OCI-LY7 (cell line): ENCODE measurements at regions not wholly inside any gene's neighbourhood (a gene's known extent, or its start where the extent isn't known, plus 50 kb on each side); places are given as distances from the start of the nearest gene placed in this dataset.
A peak's percentile ranks its signal among the peaks of the same experiment; 100 is the strongest.

ENCODE experiments used
- BruUV-seq: library from RNA; stranded (reverse); fragments of 400-500 nt; replicated peaks from 2 replicates; lab custom pipeline; 2021; lab: Mats Ljungman, UMichigan
- CTCF ChIA-PET: fragments of 300-600 bp; sonication (Branson Sonifier 250); formaldehyde crosslinking; loops from one replicate; lab custom pipeline; 2022; ENCODE audit warnings: antibody characterized with exemption; ENCODE audit not compliant: unreplicated experiment; lab: Charles Lee
- POLR2A ChIA-PET: fragments of 300-600 bp; sonication (Branson Sonifier 250); formaldehyde crosslinking; loops from one replicate; lab custom pipeline; 2022; ENCODE audit warnings: antibody characterized with exemption; lab: Charles Lee
- DNase-seq: peaks from one replicate; pipeline ENCODE4 v3.0.0-alpha.2; 2015; ENCODE audit warnings: low spot score
- H2AFZ ChIP-seq: fragments of 200-600 bp; sonication (generic), shearing (Covaris generic); 2 replicates; pipeline ENCODE4 v1.6.1; 2014; ENCODE audit warnings: mild to moderate bottlenecking, antibody characterized with exemption, low read length, moderate library complexity
- H3K27ac ChIP-seq: fragments of 200-600 bp; sonication (generic); 2 replicates; pipeline ENCODE4 v1.5.1; 2014; ENCODE audit warnings: mixed run types, low read depth, mild to moderate bottlenecking, moderate library complexity, low read length, inconsistent platforms; ENCODE audit not compliant: poor library complexity, severe bottlenecking
- H3K36me3 ChIP-seq: fragments of 200-600 bp; sonication (generic); 2 replicates; pipeline ENCODE4 v1.6.1; 2014; ENCODE audit warnings: mild to moderate bottlenecking, antibody characterized with exemption, low read length, moderate library complexity, mixed read lengths; ENCODE audit not compliant: insufficient read depth
- H3K4me1 ChIP-seq: fragments of 200-600 bp; sonication (generic); 2 replicates; pipeline ENCODE4 v1.5.1; 2014; ENCODE audit warnings: mild to moderate bottlenecking, low read length; ENCODE audit not compliant: insufficient read depth, poor library complexity, severe bottlenecking
- H3K4me2 ChIP-seq: fragments of 200-600 bp; sonication (generic); 2 replicates; pipeline ENCODE4 v1.6.1; 2014; ENCODE audit warnings: mild to moderate bottlenecking, low read length
- H3K4me3 ChIP-seq: fragments of 200-600 bp; sonication (generic); 2 replicates; pipeline ENCODE4 v1.5.1; 2014; ENCODE audit warnings: mild to moderate bottlenecking, low read depth, low read length; ENCODE audit not compliant: poor library complexity, severe bottlenecking
- H3K79me2 ChIP-seq: fragments of 200-600 bp; sonication (generic); 2 replicates; pipeline ENCODE4 v1.6.1; 2016; ENCODE audit warnings: low read depth, mild to moderate bottlenecking, low read length, moderate library complexity, mixed read lengths; ENCODE audit not compliant: insufficient read depth
- H3K9me2 ChIP-seq: fragments of 200-600 bp; sonication (generic); 2 replicates; pipeline ENCODE4 v1.6.1; 2016; ENCODE audit warnings: mild to moderate bottlenecking, low read length, mixed read lengths; ENCODE audit not compliant: insufficient read depth
- H3K9me3 ChIP-seq: fragments of 200-600 bp; sonication (generic); 2 replicates; pipeline ENCODE4 v1.6.1; 2014; ENCODE audit warnings: mild to moderate bottlenecking, mixed run types, low read length, mixed read lengths
- H4K20me1 ChIP-seq: fragments of 200-600 bp; sonication (generic); 2 replicates; pipeline ENCODE4 v1.6.1; 2014; ENCODE audit warnings: mild to moderate bottlenecking, antibody characterized with exemption, low read length, moderate library complexity, mixed read lengths; ENCODE audit not compliant: insufficient read depth
- EZH2phosphoT487 ChIP-seq: fragments of 200-600 bp; sonication (generic); IDR thresholded peaks from 2 replicates; pipeline ENCODE4 v1.6.1; 2018; ENCODE audit warnings: low read depth, borderline replicate concordance, mild to moderate bottlenecking, mixed run types, antibody characterized with exemption, low read length, moderate library complexity, mixed read lengths
- intact Hi-C: fragments of 100-400 bp; cut with micrococcal nuclease; formaldehyde crosslinking; loops from one replicate; pipeline ENCODE4 v1.10.0; 2022; ENCODE audit not compliant: unreplicated experiment
- TF ChIP-seq, protein P1 (sequence below): fragments of 200-600 bp; sonication (generic); conservative IDR thresholded peaks from 2 replicates; pipeline ENCODE4 v1.5.1; 2014; ENCODE audit warnings: mild to moderate bottlenecking, antibody characterized with exemption, low read length, moderate library complexity, mixed read lengths

- POLR2A ChIA-PET = no interaction called here
- Histone ChIP-seq H3K79me2 (no peaks in the 10 kb centered on the region), H3K4me1 (no peaks in the 10 kb centered on the region), H2AFZ (no peak overlapping the region), H3K27ac (no peak overlapping the region), H3K4me2 (no peak overlapping the region), H3K9me3 (no peaks in the 10 kb centered on the region), H3K4me3 (no peak overlapping the region), H4K20me1 (no peaks in the 10 kb centered on the region), H3K36me3 (no peaks in the 10 kb centered on the region), H3K9me2 (no peaks in the 10 kb centered on the region)
- no peak for DNase-seq
- no TSS peak for BruUV-seq
- CTCF ChIA-PET = no interaction called here
- TF ChIP-seq EZH2phosphoT487 = no peak
- TF ChIP-seq, protein P1, sequence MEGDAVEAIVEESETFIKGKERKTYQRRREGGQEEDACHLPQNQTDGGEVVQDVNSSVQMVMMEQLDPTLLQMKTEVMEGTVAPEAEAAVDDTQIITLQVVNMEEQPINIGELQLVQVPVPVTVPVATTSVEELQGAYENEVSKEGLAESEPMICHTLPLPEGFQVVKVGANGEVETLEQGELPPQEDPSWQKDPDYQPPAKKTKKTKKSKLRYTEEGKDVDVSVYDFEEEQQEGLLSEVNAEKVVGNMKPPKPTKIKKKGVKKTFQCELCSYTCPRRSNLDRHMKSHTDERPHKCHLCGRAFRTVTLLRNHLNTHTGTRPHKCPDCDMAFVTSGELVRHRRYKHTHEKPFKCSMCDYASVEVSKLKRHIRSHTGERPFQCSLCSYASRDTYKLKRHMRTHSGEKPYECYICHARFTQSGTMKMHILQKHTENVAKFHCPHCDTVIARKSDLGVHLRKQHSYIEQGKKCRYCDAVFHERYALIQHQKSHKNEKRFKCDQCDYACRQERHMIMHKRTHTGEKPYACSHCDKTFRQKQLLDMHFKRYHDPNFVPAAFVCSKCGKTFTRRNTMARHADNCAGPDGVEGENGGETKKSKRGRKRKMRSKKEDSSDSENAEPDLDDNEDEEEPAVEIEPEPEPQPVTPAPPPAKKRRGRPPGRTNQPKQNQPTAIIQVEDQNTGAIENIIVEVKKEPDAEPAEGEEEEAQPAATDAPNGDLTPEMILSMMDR = no peak
- intact Hi-C loops = no loop called here
These were observed 51.9 kb upstream of the NMUR2 start for GRCh38 chr5:152456815-152457443.

DNA sequence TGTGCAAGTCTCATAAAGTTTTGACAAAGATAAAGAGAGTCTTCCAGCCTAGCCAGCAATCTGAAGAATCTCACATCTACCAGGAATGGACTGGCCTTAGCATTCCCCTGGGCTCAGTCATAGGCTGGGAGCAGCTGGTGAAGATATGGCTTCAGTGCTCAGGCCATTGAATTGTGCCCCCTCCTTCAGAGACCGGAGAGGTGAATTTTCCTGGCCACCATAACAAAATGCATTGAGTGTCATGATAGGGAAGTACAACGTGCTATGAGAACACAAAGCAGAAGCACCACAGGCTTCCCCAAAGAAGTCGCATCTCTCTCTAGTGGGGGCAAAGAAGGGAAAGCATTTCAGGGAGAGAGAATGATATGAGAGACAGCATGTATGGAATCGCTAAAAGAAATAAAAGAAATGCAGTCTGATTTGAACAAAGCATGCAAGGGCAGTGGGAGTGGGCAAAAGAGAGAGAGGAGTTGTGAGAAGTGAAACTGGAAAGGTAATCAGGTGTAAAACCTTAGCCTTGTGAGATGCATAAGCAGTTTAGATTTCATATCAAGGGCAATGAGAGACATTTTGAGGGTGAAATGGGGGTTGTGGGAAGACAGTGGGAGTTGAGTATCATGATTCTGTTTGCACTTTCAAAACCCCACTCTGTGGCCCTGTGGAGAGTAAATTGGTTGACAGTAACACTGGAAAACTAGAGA, 57.1 kb upstream of the NMUR2 start:
- BruUV-seq = no TSS peak
- no peaks in the 10 kb centered on the region for H3K36me3 ChIP-seq
- no peak overlapping the region for H3K4me2 ChIP-seq
- ChIA-PET POLR2A (interaction anchor here (0.5 to 0.7 kb wide), 2 partner anchors 479 to 1503 kb away, joined by 3 read pairs; no protein-coding TSS in a partner anchor), CTCF (no interaction called here)
- H3K9me3 ChIP-seq = no peaks in the 10 kb centered on the region
- no peaks in the 10 kb centered on the region for H4K20me1 ChIP-seq
- TF ChIP-seq, protein P1 = peak; percentile 67
- no peak for TF ChIP-seq EZH2phosphoT487
- intact Hi-C loops = no loop called here
- H2AFZ ChIP-seq = no peak overlapping the region
- no peaks in the 10 kb centered on the region for H3K4me1 ChIP-seq
- peak; percentile 2 for DNase-seq
- H3K9me2 ChIP-seq = no peaks in the 10 kb centered on the region
- H3K4me3 ChIP-seq = no peak overlapping the region
- no peaks in the 10 kb centered on the region for H3K79me2 ChIP-seq
- no peak overlapping the region for H3K27ac ChIP-seq

DNA sequence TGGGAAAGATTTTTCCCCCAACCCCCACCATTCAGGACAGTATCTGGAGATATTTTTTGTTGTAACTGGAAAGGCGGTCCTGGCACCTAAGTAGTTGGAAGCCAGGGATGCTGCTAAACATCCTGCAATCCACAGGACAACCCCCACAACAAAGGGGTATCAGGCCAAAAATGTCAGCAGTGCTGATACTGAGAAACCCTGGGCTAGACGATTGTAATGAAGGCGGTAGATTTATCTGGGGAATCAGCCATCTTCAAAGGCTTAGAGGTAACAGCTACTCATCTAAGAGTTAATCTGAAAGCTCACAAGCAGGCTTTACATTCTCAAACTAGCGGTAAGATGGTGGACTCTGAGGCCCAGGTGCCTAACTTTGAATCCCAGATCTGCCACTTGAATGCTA, 59.0 kb upstream of the NMUR2 start:
- POLR2A ChIA-PET = no interaction called here
- Histone ChIP-seq H4K20me1 (no peaks in the 10 kb centered on the region), H3K79me2 (no peaks in the 10 kb centered on the region), H3K9me2 (no peaks in the 10 kb centered on the region), H3K4me1 (no peaks in the 10 kb centered on the region), H2AFZ (no peak overlapping the region), H3K36me3 (no peaks in the 10 kb centered on the region), H3K27ac (no peak overlapping the region), H3K9me3 (no peaks in the 10 kb centered on the region), H3K4me3 (no peak overlapping the region), H3K4me2 (no peak overlapping the region)
- DNase-seq = no peak
- BruUV-seq = no TSS peak
- CTCF ChIA-PET = no interaction called here
- intact Hi-C loops = no loop called here
- TF ChIP-seq, protein P1 = no peak
- TF ChIP-seq EZH2phosphoT487 = no peak
